ENCODE measurements at regions not wholly inside any gene's neighbourhood (a gene's known extent, or its start where the extent isn't known, plus 50 kb on each side); places are given as distances from the start of the nearest gene placed in this dataset.

GRCh38 chr14:101069666-101070362, 166.3 kb upstream of the RTL1 start:
- Histone ChIP-seq H3K4me1 (ENCODE audit: control insufficient read depth, insufficient read depth, low read length) (peaks cover 35% of the 10 kb centered on the region), H3K27ac (ENCODE audit: low read length) (no peak overlapping the region), H3K27me3 (ENCODE audit: control insufficient read depth, insufficient read depth, low read length) (no peaks in the 10 kb centered on the region), H3K36me3 (ENCODE audit: control insufficient read depth, insufficient read depth, low read length) (no peaks in the 10 kb centered on the region), H3K9me3 (ENCODE audit: control insufficient read depth, insufficient read depth, low read depth, low read length) (no peaks in the 10 kb centered on the region), H3K4me3 (ENCODE audit: low read depth in 2 of 2, low read length in 2 of 2) (no peak overlapping the region)
- DNase-seq (ENCODE audit: low read depth, low spot score) (no peak), ATAC-seq (no peak)
- in situ Hi-C loops (cut with HindIII; ENCODE audit: low pct_unique_long_range_greater_than_20kb, low sequenced_read_pairs): no loop called here
- BruUV-seq (replicated peaks): no TSS peak
- POLR2A ChIA-PET: no interaction called here
- CTCF ChIA-PET: interaction anchor here (0.6 kb wide), 1 partner anchor 9 kb away, joined by 3 read pairs; no protein-coding TSS in a partner anchor
- intact Hi-C loops (cut with micrococcal nuclease; ENCODE audit: unreplicated experiment): loop anchor here (10.0 kb wide), 1 partner anchor 165 kb away; no protein-coding TSS in a partner anchor
- TF ChIP-seq CTCF (IDR thresholded peaks at IDR 0.05) (no peak), REST (IDR thresholded peaks at IDR 0.05; ENCODE audit: insufficient read depth in 1 of 2, low read depth in 2 of 2, low read length in 1 of 2) (no peak), SIN3A (IDR thresholded peaks at IDR 0.05; ENCODE audit: borderline replicate concordance, insufficient read depth, low read depth, low read length) (no peak), TCF7L2 (IDR thresholded peaks at IDR 0.05; ENCODE audit: low read depth, low read length) (no peak), POLR2AphosphoS5 (IDR thresholded peaks at IDR 0.05; ENCODE audit: low read depth, low read length) (no peak)

GRCh38 chr14:101070540-101071492, 167.3 kb upstream of the RTL1 start:
- Histone ChIP-seq H3K4me1 (ENCODE audit: control insufficient read depth, insufficient read depth, low read length) (peaks cover 35% of the 10 kb centered on the region), H3K9me3 (ENCODE audit: control insufficient read depth, insufficient read depth, low read depth, low read length) (no peaks in the 10 kb centered on the region), H3K27ac (ENCODE audit: low read length) (peak overlapping the region; percentile 86), H3K27me3 (ENCODE audit: control insufficient read depth, insufficient read depth, low read length) (no peaks in the 10 kb centered on the region), H3K4me3 (ENCODE audit: low read depth in 2 of 2, low read length in 2 of 2) (no peak overlapping the region), H3K36me3 (ENCODE audit: control insufficient read depth, insufficient read depth, low read length) (no peaks in the 10 kb centered on the region)
- ATAC-seq (no peak), DNase-seq (ENCODE audit: low read depth, low spot score) (no peak)
- ChIA-PET POLR2A (no interaction called here), CTCF (interaction anchor here (0.5 kb wide), 1 partner anchor 231 kb away, joined by 3 read pairs; no protein-coding TSS in a partner anchor)
- intact Hi-C loops (cut with micrococcal nuclease; ENCODE audit: unreplicated experiment): loop anchor here (10.0 kb wide), 1 partner anchor 164 kb away; no protein-coding TSS in a partner anchor
- in situ Hi-C loops (cut with HindIII; ENCODE audit: low pct_unique_long_range_greater_than_20kb, low sequenced_read_pairs): no loop called here
- no TSS peak for BruUV-seq (replicated peaks)
- TF ChIP-seq REST (IDR thresholded peaks at IDR 0.05; ENCODE audit: insufficient read depth in 1 of 2, low read depth in 2 of 2, low read length in 1 of 2) (no peak), CTCF (IDR thresholded peaks at IDR 0.05) (no peak), TCF7L2 (IDR thresholded peaks at IDR 0.05; ENCODE audit: low read depth, low read length) (no peak), SIN3A (IDR thresholded peaks at IDR 0.05; ENCODE audit: borderline replicate concordance, insufficient read depth, low read depth, low read length) (no peak), POLR2AphosphoS5 (IDR thresholded peaks at IDR 0.05; ENCODE audit: low read depth, low read length) (no peak)

Measured in Panc1 (cell line).